ENCODE measurements at regions not wholly inside any gene's neighbourhood (a gene's known extent, or its start where the extent isn't known, plus 50 kb on each side); places are given as distances from the start of the nearest gene placed in this dataset.

GRCh38 chr3:34323517-34323916, 525.1 kb downstream of the PDCD6IP start:
- no peak for DNase-seq

GRCh38 chr3:34346656-34347055, 548.2 kb downstream of the PDCD6IP start:
- DNase-seq = no peak

DNA sequence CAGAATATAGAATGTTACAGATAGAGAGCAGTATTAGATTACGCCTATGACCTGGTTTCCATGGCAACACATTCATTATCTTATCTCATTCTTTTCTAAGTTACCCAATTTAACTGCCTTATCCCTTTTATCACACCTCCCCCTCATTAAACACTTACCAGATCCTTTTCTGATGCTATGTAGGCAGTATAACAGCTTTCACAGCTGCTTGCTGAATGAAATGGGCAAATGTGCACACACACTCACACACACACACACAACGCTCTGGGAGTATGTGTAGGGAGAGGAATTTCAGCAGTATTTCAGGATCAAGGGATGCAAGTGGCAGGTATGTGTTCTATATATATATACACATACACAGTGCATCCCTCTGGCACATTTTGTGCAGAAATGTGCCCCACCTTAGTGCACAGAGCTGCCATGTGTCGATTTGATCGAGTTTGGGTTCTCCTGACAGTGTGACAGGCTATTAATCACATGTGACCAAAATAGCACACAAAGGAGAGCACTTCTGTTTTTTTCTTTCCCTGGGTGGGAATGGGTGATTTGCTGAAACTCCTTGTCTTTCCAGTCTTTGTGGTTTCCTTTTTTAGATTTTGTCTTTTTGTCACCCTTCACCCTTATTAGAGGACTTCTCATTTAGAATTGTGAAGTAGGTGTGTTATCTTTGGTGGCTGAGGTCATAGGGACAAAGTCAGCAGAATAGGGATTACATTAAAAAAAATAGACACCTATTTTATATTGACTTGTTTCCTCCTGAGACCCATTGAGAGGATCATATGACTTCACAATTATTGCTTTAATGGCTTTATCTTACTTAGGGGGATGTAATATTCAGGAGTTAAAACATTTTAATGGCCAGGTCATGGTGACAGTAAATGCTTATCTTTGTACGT, 553.7 kb downstream of the PDCD6IP start:
- no peak for DNase-seq

- no peak for DNase-seq
Observed at GRCh38 chr3:34352778-34353331, 554.4 kb downstream of the PDCD6IP start.

DNA sequence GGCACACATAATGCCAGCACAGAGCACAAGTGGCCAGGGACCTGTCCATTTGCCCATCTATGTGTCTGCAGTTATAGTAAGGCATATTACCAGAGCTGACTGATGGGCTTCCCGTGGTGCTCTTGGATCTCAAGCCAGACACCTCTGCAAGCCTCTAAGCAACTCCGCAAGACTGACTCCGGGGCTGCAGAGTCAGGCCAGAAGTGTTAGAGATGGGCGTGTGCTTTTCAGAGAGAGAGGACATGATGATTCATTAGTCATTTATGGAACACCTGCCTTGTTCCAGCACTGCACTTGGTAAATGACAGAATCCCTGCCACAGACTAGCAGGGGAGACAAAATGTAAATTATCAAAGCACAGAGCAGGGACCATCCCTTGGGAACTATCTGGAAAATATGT, 559.0 kb downstream of the PDCD6IP start:
- peak; percentile 18 for DNase-seq

GRCh38 chr3:34359064-34359463, 560.6 kb downstream of the PDCD6IP start:
- no peak for DNase-seq

DNA sequence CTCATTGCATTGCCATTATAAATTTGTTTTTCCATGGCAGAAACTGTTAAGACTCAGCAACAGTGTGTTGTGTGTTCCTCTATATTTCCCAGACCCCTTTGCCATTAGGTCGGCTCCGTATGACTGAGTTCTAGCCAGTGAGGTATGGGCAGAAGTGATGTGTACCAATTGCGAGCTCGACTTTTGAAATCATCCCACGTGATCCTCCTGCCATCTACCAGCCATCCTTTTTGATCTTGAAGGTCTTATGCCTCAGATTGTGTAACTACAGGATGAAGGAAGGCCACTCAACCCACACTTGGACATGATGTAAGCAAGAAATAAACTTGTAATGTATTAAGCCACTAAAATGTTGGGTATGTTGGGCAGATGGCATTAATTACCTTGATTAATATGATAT, 562.3 kb downstream of the PDCD6IP start:
- no peak for DNase-seq

DNA sequence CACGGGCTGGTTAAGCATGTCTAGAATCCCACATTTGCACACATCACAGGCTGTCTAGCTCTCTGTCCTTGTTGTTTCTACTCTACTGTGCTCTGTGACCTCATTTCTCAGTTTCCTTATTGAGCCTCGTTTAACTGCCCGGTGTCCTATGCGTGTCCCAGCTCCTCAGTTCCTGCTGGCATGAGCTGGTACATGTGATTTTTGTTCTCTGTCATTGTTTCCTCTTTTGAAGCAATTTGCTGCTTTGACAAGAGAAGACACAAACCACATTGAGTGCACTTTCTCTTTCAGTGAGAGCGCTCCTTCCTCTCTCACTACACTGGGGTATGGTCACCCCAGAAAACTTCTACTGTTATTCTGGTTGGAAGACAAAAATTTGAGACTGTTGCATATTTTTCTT, 563.5 kb downstream of the PDCD6IP start:
- no peak for DNase-seq

GRCh38 chr3:34362910-34363309, 564.5 kb downstream of the PDCD6IP start:
- no peak for DNase-seq

DNA sequence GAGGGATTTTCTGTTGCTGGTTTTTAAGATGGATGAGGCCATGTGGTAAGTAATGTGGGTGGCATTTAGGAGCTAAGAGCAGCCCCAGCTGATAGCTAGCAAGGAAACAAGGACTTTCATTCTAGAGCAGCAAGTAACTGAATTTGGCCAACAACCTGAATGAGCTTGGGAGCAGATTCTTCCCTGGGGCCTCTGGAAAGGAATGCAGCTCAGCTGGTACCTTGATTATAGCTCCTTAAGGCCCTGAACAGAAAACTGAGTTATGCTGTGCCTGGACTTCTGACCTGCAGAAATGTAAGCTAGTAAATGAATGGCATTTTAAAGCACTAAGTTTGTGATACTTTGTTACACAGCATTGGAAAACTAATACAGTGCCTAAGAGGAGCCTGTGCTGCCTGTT, 565.5 kb downstream of the PDCD6IP start:
- no peak for DNase-seq

DNA sequence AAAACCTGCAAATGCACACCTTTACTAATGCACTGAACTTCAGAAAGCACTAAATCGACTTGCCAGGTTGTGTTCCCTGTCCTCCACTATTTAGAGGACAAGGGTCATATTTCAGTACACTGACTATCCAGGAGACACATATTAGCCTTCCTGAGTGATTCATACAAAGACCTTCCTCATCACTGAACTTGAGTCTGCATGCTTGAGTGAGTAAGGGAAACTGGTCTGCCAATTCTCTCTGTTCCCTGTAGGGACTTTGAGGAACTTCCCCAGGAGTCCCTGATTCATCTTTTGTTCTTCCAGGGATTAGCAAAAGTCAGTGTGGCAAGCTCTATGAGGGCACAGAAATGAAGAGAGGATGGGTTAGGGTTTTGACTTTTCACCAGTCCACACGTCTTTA, 565.9 kb downstream of the PDCD6IP start:
- no peak for DNase-seq

DNA sequence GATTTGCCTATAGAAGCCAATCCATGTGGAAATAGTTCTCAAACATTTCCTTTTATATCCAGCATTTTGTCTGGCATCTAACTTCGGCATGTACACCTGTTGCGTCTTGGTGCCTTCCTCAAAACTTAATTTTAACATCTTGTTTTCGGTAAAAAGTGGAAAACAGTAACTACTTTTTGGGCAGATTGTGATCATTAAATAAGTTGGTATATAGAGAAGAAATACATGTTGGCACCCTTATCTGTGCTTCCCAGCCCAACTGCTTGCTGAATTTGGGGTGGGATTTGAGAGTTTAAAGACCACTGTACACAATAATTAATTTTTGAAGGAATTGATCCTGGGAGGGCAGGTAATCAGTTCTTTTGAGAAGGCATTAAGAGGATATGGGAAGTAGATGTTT, 566.8 kb downstream of the PDCD6IP start:
- no peak for DNase-seq

DNA sequence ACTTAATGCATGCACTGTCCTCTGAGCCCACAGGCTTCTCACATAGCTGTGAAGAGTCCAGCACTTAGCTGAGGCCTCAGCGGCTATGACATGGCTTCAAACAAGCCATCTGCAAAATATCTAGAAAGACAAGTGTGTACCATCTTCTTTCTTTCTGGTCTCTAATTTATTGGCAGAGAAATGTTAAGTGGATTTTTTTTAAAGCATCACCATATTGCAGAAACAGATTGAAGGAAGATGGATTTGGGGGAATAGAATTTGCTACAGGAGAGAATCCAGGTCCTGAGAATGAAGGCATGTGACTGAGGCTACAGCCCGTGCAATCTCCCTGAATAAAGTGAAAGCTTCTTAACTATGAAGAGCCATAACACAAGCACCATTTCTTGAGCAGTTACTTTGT, 567.3 kb downstream of the PDCD6IP start:
- no peak for DNase-seq

- no peak for DNase-seq
Observed at GRCh38 chr3:34367521-34367920, 569.1 kb downstream of the PDCD6IP start.

DNA sequence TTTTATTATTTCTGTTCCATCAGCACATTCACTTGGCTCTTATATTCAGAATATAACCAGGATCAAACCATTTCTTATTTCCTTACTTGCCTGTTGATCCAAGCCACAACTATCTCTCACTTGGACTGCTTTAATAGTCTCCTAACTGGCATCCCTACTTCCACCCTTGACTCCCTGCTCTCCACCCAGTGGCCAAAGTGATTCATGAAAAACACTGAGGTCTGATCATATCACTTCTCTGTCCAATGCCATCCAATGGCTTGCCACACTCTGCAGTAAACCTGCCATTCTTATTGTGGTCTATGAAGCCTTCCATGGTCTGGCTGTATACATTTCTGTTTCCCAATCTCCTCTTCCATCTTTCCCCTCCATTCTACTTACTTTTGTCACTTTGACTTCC, 576.1 kb downstream of the PDCD6IP start:
- no peak for DNase-seq

- DNase-seq = no peak
Observed at GRCh38 chr3:34376691-34377090, 578.3 kb downstream of the PDCD6IP start.

DNA sequence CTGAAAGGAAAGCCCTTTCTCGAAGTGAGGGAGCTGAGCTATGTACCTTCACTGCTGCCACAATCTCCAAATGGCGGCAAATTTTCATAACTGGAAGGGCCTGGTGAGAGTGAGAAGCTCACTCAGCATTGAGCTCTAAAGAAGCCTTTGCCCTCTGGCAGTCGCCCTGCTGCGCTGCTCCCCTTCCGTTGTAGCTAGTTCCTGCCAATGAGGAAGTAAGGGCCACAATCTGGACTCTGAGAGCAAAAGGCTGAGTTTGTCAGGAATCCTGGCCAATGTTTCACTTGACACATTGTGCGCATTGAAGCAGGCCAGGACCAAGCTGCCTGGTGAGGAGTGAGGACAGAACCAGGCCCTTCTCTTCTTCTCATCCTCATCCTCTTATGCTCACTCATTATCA, 579.5 kb downstream of the PDCD6IP start:
- DNase-seq = no peak

GRCh38 chr3:34381243-34381642, 582.8 kb downstream of the PDCD6IP start:
- no peak for DNase-seq

DNA sequence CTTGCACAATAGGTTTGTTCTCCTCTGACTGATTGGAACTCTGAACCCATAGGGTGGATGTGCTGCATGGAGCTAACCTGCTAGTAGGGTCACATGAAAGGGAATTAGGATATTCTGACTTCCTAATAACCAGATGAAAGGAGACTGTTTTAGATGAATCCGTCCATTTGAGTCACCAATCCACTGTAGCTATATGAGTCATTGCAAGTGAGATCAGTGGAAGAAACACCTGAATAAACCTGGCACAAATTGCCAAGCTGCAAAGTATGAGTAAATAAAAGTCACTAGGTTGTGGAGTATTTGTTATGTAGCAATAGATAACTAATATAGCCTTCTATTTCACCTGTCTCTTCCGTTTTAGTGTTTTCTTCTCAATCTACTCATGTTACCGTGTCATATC, 584.4 kb downstream of the PDCD6IP start:
- peak; percentile 8 for DNase-seq

- no peak for DNase-seq
Observed at GRCh38 chr3:34386309-34386708, 587.9 kb downstream of the PDCD6IP start.

- DNase-seq = no peak
Observed at GRCh38 chr3:34387826-34388564, 589.6 kb downstream of the PDCD6IP start.

GRCh38 chr3:34388830-34389229, 590.4 kb downstream of the PDCD6IP start:
- DNase-seq = no peak

DNA sequence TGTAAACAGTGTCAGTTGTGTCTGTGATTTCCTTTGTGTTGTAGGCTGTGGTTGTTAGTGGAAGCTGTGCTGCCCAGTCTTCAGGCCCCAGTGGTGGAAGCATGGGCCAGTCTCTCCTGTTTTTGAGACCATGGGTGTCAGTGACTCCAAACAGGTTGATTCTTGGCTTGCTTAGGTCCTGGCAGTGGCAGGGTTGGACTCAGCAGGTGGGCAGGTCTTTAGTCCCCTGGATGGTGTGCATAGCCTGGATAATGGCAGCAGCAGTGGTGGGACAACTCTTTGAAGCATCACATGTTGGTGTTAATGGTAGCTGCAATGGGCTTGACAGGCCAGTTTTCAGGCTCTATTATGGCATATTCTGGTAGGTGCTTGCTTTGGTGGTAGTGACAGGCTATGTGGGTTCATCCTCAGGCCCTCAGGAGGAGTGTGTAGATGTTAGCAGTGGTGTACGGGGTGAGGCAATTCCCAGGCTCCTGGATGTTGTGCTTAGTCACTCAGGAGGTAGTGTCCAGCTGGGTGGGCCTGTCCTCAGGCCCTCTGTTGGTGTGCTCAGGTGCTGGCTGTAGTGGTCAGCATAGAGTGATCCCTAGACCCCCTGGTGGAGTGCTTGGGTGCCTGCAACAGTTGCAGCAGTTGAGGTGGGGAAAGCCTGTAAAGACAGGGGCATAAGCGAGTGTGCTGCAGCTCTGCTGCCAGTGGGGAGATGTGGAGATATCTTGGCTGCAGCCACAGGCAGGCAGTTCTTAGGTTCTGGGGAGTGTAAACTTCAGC, 596.7 kb downstream of the PDCD6IP start:
- DNase-seq = no peak
